ENCODE measurements at regions not wholly inside any gene's neighbourhood (a gene's known extent, or its start where the extent isn't known, plus 50 kb on each side); places are given as distances from the start of the nearest gene placed in this dataset.
"Not testable (repeated sequence)": the region's sequence is repeated elsewhere in the genome, so short reads cannot be mapped to it uniquely, and the experiment has no call there.

DNA sequence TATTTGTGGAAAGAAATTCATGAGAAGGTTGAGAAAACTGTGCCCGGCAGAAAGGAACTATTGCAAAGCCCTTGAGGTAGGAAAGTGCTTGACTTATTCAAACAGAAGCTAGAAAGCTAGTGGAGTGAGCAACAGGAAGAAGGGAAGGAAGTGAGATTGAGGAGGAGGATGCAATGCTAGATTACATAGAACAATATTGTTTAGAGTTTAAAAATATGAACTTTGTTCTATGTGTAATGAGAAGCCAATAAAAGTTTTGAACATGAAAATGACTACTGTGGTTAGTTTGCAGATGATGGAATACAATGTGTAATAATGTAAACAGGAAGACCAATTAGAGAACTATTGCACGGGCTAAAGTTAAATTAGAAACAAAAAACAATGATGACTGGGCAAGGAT, 853.1 kb downstream of the TTLL7 start:
- TF ChIP-seq, protein P1, sequence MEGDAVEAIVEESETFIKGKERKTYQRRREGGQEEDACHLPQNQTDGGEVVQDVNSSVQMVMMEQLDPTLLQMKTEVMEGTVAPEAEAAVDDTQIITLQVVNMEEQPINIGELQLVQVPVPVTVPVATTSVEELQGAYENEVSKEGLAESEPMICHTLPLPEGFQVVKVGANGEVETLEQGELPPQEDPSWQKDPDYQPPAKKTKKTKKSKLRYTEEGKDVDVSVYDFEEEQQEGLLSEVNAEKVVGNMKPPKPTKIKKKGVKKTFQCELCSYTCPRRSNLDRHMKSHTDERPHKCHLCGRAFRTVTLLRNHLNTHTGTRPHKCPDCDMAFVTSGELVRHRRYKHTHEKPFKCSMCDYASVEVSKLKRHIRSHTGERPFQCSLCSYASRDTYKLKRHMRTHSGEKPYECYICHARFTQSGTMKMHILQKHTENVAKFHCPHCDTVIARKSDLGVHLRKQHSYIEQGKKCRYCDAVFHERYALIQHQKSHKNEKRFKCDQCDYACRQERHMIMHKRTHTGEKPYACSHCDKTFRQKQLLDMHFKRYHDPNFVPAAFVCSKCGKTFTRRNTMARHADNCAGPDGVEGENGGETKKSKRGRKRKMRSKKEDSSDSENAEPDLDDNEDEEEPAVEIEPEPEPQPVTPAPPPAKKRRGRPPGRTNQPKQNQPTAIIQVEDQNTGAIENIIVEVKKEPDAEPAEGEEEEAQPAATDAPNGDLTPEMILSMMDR (IDR thresholded peaks at IDR 0.05) = not testable (repeated sequence)
- not testable (repeated sequence) for TF ChIP-seq POLR2A (IDR thresholded peaks at IDR 0.05)

Measured in right lobe of liver (tissue), 4 donors.